Transverse colon (tissue), 4 donors: ENCODE measurements at regions not wholly inside any gene's neighbourhood (a gene's known extent, or its start where the extent isn't known, plus 50 kb on each side); places are given as distances from the start of the nearest gene placed in this dataset.

ENCODE experiments used
- DNase-seq: peaks from one replicate; pipeline ENCODE4 v3.0.0-alpha.2; 2019
- H3K27ac ChIP-seq, 4 donors: fragments of 200-600 bp; sonication (generic); 2 replicates each; pipeline ENCODE4 v1.5.1; 2016 to 2018; ENCODE audit warnings: inconsistent platforms in 4 of 4
- H3K27me3 ChIP-seq: fragments of 200-600 bp; sonication (generic); 2 replicates; pipeline ENCODE4 v1.5.1; 2017; ENCODE audit warnings: inconsistent platforms
- H3K36me3 ChIP-seq, 4 donors: fragments of 200-600 bp; sonication (generic); 2 replicates each; pipeline ENCODE4 v1.5.1; 2017 to 2019; ENCODE audit warnings: inconsistent platforms in 4 of 4
- H3K4me1 ChIP-seq, 4 donors: fragments of 200-600 bp; sonication (generic); 2 replicates each; pipeline ENCODE4 v1.5.1; 2017 to 2020; ENCODE audit warnings: inconsistent platforms in 4 of 4
- H3K4me3 ChIP-seq, 4 donors: fragments of 200-600 bp; sonication (generic); 1 replicate in 1 of 4; 2 replicates in 3 of 4; pipeline versions ENCODE4 v1.5.1 to v1.6.1; 2017 to 2019; ENCODE audit warnings: inconsistent platforms in 4 of 4
- H3K9me3 ChIP-seq, 2 donors: fragments of 200-600 bp; sonication (generic); 2 replicates each; pipeline ENCODE4 v1.5.1; 2017 to 2019; ENCODE audit warnings: inconsistent platforms in 2 of 2
- CTCF ChIP-seq, 5 experiments: fragments of 200-600 bp in 3 of 5; fragments of 450-650 bp in 2 of 5; sonication (generic) in 3 of 5; IDR thresholded peaks; 1 replicate in 2 of 5; 2 replicates in 3 of 5; pipeline ENCODE4 v1.5.1; 2016 to 2017; ENCODE audit warnings: antibody characterized with exemption in 5 of 5, inconsistent platforms in 3 of 5, mild to moderate bottlenecking in 2 of 5, moderate library complexity in 1 of 5
- EP300 ChIP-seq: sonication (generic); formaldehyde crosslinking; IDR thresholded peaks from one replicate; pipeline ENCODE4 v1.6.1; 2017; ENCODE audit warnings: antibody characterized with exemption, low read depth
- POLR2A ChIP-seq: fragments of 450-650 bp; IDR thresholded peaks from one replicate; pipeline ENCODE4 v1.6.1; 2016; ENCODE audit warnings: antibody characterized with exemption, mild to moderate bottlenecking, moderate library complexity
- POLR2AphosphoS5 ChIP-seq, 3 donors: sonication (generic); formaldehyde crosslinking; IDR thresholded peaks; one replicate each; pipeline ENCODE4 v1.6.1; 2016; ENCODE audit warnings: antibody characterized with exemption in 3 of 3
- WGBS, 2 donors: methylation state at CpG; one replicate each; pipeline ENCODE4 v1.1.5; 2018; ENCODE audit warnings: low coverage in 1 of 2; 5-methylcytosine and 5-hydroxymethylcytosine counted together
- in situ Hi-C, 4 donors: fragments of 200-750 bp; cut with MboI; loops; one replicate each; pipeline versions ENCODE4 v1.15.0 to v1.15.1; 2017; ENCODE audit warnings: low sequenced_read_pairs in 3 of 4, low pct_ligation_motif_present in 1 of 4, low pct_unique_long_range_greater_than_20kb in 1 of 4
- intact Hi-C: fragments of 100-400 bp; cut with DNase I; formaldehyde crosslinking; loops from one replicate; pipeline ENCODE4 v1.15.1; 2023; ENCODE audit warnings: low total_unique reads

- in situ Hi-C loops (no loop called here), intact Hi-C loops (no loop called here)
- no peak overlapping the region for H3K4me3 ChIP-seq
- DNase-seq = no peak
- 94 to 100% methylated on average over 1 to 3 of the region's 3 CpGs for WGBS, 2 donors
- H3K36me3 ChIP-seq = no peaks in the 10 kb centered on the region
- peaks cover 0 to 18% (median 12%) of the 10 kb centered on the region in 4 donors for H3K4me1 ChIP-seq
- TF ChIP-seq EP300 (no peak), POLR2A (no peak), CTCF (IDR thresholded peaks at IDR 0.05) (no peak), POLR2AphosphoS5 (IDR thresholded peaks at IDR 0.05) (no peak)
- H3K27ac ChIP-seq = no peak overlapping the region
- H3K27me3 ChIP-seq = no peaks in the 10 kb centered on the region
- no peaks in the 10 kb centered on the region for H3K9me3 ChIP-seq
These were observed 248.5 kb downstream of the ETS1 start for GRCh38 chr11:128338811-128339210.

- Histone ChIP-seq H3K27ac (no peak overlapping the region), H3K4me1 (no peaks in the 10 kb centered on the region), H3K27me3 (no peaks in the 10 kb centered on the region), H3K9me3 (no peaks in the 10 kb centered on the region), H3K4me3 (no peak overlapping the region), H3K36me3 (no peaks in the 10 kb centered on the region)
- intact Hi-C loops (no loop called here), in situ Hi-C loops (no loop called here)
- 80 to 84% methylated on average over 3 to 6 of the region's 6 CpGs for WGBS, 2 donors
- DNase-seq = peak; percentile 26
- no peak for TF ChIP-seq CTCF (IDR thresholded peaks at IDR 0.05)
- TF ChIP-seq POLR2A = no peak
- TF ChIP-seq POLR2AphosphoS5 (IDR thresholded peaks at IDR 0.05) = no peak
- no peak for TF ChIP-seq EP300
These were observed 251.2 kb downstream of the ETS1 start for GRCh38 chr11:128336203-128336602.

- Histone ChIP-seq H3K27ac (no peak overlapping the region), H3K36me3 (no peaks in the 10 kb centered on the region), H3K4me3 (no peak overlapping the region), H3K4me1 (no peaks in the 10 kb centered on the region), H3K27me3 (no peaks in the 10 kb centered on the region), H3K9me3 (no peaks in the 10 kb centered on the region)
- WGBS, 2 donors = 89 to 92% methylated on average over 3 to 10 of the region's 10 CpGs
- DNase-seq = no peak
- in situ Hi-C loops (no loop called here), intact Hi-C loops (no loop called here)
- TF ChIP-seq EP300 (no peak), POLR2AphosphoS5 (IDR thresholded peaks at IDR 0.05) (no peak), CTCF (IDR thresholded peaks at IDR 0.05) (no peak), POLR2A (no peak)
These were observed 251.6 kb downstream of the ETS1 start for GRCh38 chr11:128335729-128336128.

GRCh38 chr11:128334311-128335044 lies 252.9 kb downstream of the ETS1 start:
- WGBS, 2 donors = 72% methylated on average over 12 of the region's 12 CpGs; no CpG with 5 or more reads in 1 of the 2 donors
- intact Hi-C loops = no loop called here

More at GRCh38 chr11:128334311-128335044, 252.9 kb downstream of the ETS1 start:
- no peaks in the 10 kb centered on the region for H3K4me1 ChIP-seq
- H3K36me3 ChIP-seq = no peaks in the 10 kb centered on the region
- DNase-seq = no peak
- H3K9me3 ChIP-seq = no peaks in the 10 kb centered on the region
- H3K4me3 ChIP-seq = no peak overlapping the region
- no peak for TF ChIP-seq EP300
- no peak for TF ChIP-seq POLR2A
- TF ChIP-seq CTCF (IDR thresholded peaks at IDR 0.05) = no peak
- no peak for TF ChIP-seq POLR2AphosphoS5 (IDR thresholded peaks at IDR 0.05)
- H3K27me3 ChIP-seq = no peaks in the 10 kb centered on the region
- in situ Hi-C loops = no loop called here
- H3K27ac ChIP-seq = no peak overlapping the region
